Heart left ventricle (tissue), 13 donors: ENCODE measurements at regions not wholly inside any gene's neighbourhood (a gene's known extent, or its start where the extent isn't known, plus 50 kb on each side); places are given as distances from the start of the nearest gene placed in this dataset.

Experiments used
- POLR2A ChIP-seq, 2 donors: fragments of 450-650 bp; IDR thresholded peaks; one replicate each; pipeline ENCODE4 v1.6.1; 2017; ENCODE audit warnings: antibody characterized with exemption in 2 of 2, mild to moderate bottlenecking in 2 of 2, moderate library complexity in 2 of 2
- TF ChIP-seq, protein P1 (sequence below), 12 donors: fragments of 200-600 bp; sonication (generic) in 4 of 12; IDR thresholded peaks; one replicate each; pipeline versions ENCODE4 v1.5.0 to v1.8.0; 2018 to 2022; ENCODE audit warnings: antibody characterized with exemption in 12 of 12, mild to moderate bottlenecking in 5 of 12
- donor health status: ischemic (EF 13 %, LVEDD 7.1; RV severe dilation, severe dysfunction).
- donor health status: DM: no; HTN: yes; CAD: no.
- donor health status: DM: no; HTN: no; CAD: no.
- donor health status: ischemic (EF 25% LVEDD 6.9; RV normal size, moderate dysfunction).
- donor health status: ischemic (EF 25% LVEDD 5.7; RV mildly dilated, moderate dysfunction).
- donor health status: ischemic (EF 35%, LVEDD 5.7; RV mildly dilated, moderate dysfunction).
- donor health status: nonischemic (EF 11% LVEDD 7.7; RV severe dilation, severe dysfunction).
- donor health status: DM: yes; HTN: yes; CAD: no.
- donor health status: PGD.
- donor health status: ischemic (EF 29% LVEDD 5.4; RV normal size, mild dysfunction).
- donor health status: nonischemic (EF 23%, LVEDD 6.1; RV moderate dilation, normal function).

DNA sequence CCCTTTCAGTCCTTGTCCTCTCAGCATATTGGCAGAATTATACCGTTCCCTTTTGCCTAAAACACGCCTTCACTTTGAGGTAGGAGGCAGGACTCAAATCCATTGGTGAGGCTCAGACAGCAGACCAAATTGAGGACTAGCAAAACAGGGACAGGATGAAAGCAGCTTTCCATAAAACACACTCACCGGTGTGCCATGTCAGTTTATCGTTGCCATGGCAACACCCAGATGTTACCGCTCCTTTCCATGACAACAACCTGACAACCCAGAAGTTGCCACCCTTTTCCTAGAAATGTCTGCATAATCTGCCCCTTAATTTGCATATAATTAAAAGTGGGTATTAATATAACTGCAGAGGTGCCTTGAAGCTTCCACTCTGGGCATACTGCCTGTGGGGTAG is 730.4 kb downstream of the METTL4 start:
- TF ChIP-seq, protein P1, sequence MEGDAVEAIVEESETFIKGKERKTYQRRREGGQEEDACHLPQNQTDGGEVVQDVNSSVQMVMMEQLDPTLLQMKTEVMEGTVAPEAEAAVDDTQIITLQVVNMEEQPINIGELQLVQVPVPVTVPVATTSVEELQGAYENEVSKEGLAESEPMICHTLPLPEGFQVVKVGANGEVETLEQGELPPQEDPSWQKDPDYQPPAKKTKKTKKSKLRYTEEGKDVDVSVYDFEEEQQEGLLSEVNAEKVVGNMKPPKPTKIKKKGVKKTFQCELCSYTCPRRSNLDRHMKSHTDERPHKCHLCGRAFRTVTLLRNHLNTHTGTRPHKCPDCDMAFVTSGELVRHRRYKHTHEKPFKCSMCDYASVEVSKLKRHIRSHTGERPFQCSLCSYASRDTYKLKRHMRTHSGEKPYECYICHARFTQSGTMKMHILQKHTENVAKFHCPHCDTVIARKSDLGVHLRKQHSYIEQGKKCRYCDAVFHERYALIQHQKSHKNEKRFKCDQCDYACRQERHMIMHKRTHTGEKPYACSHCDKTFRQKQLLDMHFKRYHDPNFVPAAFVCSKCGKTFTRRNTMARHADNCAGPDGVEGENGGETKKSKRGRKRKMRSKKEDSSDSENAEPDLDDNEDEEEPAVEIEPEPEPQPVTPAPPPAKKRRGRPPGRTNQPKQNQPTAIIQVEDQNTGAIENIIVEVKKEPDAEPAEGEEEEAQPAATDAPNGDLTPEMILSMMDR (IDR thresholded peaks at IDR 0.05), result no peak
- no peak for TF ChIP-seq POLR2A (IDR thresholded peaks at IDR 0.05)
